OCI-LY3 (cell line): ENCODE measurements at regions not wholly inside any gene's neighbourhood (a gene's known extent, or its start where the extent isn't known, plus 50 kb on each side); places are given as distances from the start of the nearest gene placed in this dataset.

ENCODE experiments used
- H2AFZ ChIP-seq: fragments of 200-600, 300-600 bp; shearing (Covaris generic); 2 replicates; pipeline ENCODE4 v1.6.0; 2014; ENCODE audit warnings: antibody characterized with exemption, low read depth, low read length
- H3K27ac ChIP-seq: fragments of 200-600, 300-600 bp; sonication (generic); 2 replicates; pipeline ENCODE4 v1.5.1; 2014; ENCODE audit warnings: mild to moderate bottlenecking, low read length, moderate library complexity, mixed read lengths
- H3K27me3 ChIP-seq: fragments of 200-600, 300-600 bp; sonication (generic); 2 replicates; pipeline ENCODE4 v1.6.1; 2014; ENCODE audit warnings: low read depth, low read length, mixed read lengths
- H3K36me3 ChIP-seq: fragments of 200-600, 300-600 bp; sonication (generic); replicated peaks from 2 replicates; pipeline ENCODE3; 2014; ENCODE audit warnings: low read depth, low read length, mixed read lengths
- H3K4me1 ChIP-seq: fragments of 300-600, 200-600 bp; sonication (generic); 2 replicates; pipeline ENCODE4 v1.6.1; 2014; ENCODE audit warnings: low read length, mixed read lengths
- H3K4me2 ChIP-seq: fragments of 200-600, 300-600 bp; sonication (generic); 2 replicates; pipeline ENCODE4 v1.6.1; 2014; ENCODE audit warnings: low read length, mixed read lengths
- H3K4me3 ChIP-seq: fragments of 300-600, 200-600 bp; sonication (generic); 2 replicates; pipeline ENCODE4 v1.5.1; 2014; ENCODE audit warnings: antibody characterized with exemption, mild to moderate bottlenecking, low read length, moderate library complexity
- H3K79me2 ChIP-seq: fragments of 300-600, 200-600 bp; shearing (Covaris generic); 2 replicates; pipeline ENCODE4 v1.6.1; 2014; ENCODE audit warnings: mild to moderate bottlenecking, low read length, mixed read lengths
- H3K9ac ChIP-seq: fragments of 300-600, 200-600 bp; shearing (Covaris generic); 2 replicates; pipeline ENCODE4 v1.6.0; 2014; ENCODE audit warnings: mild to moderate bottlenecking, low read length, moderate library complexity
- H3K9me3 ChIP-seq: fragments of 200-600, 300-600 bp; shearing (Covaris generic); 2 replicates; pipeline ENCODE4 v1.6.1; 2014; ENCODE audit warnings: low read length, mixed read lengths; ENCODE audit not compliant: insufficient read depth
- H4K20me1 ChIP-seq: fragments of 200-600, 300-600 bp; sonication (generic); 2 replicates; pipeline ENCODE4 v1.6.1; 2016; ENCODE audit warnings: low read length, mixed read lengths; ENCODE audit not compliant: insufficient read depth
- EZH2phosphoT487 ChIP-seq: fragments of 200-600 bp; shearing (Covaris generic); IDR thresholded peaks from 2 replicates; pipeline ENCODE4 v1.6.1; 2018; ENCODE audit warnings: antibody characterized with exemption, mixed run types, low read depth
- TF ChIP-seq, protein P1 (sequence below): fragments of 200-600, 300-600 bp; sonication (generic); IDR thresholded peaks from 2 replicates; pipeline ENCODE4 v1.5.1; 2014; ENCODE audit warnings: antibody characterized with exemption, low read length, low read depth

DNA sequence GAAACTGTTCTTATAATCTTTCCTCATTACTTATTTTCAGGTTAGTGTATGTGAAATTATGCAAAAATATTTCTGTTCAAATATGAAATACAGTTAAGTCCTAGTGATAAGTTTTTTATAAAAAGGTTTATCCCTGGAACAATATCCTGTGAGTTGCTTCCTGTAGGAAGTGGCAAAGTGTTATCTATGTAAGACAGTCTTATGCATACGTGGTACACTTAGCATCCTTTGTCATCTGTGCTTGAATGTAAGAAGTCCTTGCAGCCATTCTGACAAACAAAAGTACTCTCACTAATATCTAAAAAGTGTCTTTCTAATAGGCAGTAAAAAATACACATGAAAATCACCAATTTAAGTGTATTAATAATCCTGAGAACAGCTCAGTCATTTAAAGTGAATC is 372.5 kb upstream of the BCHE start:
- Histone ChIP-seq H3K4me3 (no peak overlapping the region), H3K4me2 (no peak overlapping the region), H4K20me1 (no peaks in the 10 kb centered on the region), H3K36me3 (no peaks in the 10 kb centered on the region), H3K27ac (no peak overlapping the region), H2AFZ (no peak overlapping the region), H3K79me2 (no peaks in the 10 kb centered on the region), H3K4me1 (no peaks in the 10 kb centered on the region), H3K9me3 (no peaks in the 10 kb centered on the region), H3K9ac (no peak overlapping the region), H3K27me3 (no peaks in the 10 kb centered on the region)
- TF ChIP-seq EZH2phosphoT487, result no peak
- TF ChIP-seq, protein P1, sequence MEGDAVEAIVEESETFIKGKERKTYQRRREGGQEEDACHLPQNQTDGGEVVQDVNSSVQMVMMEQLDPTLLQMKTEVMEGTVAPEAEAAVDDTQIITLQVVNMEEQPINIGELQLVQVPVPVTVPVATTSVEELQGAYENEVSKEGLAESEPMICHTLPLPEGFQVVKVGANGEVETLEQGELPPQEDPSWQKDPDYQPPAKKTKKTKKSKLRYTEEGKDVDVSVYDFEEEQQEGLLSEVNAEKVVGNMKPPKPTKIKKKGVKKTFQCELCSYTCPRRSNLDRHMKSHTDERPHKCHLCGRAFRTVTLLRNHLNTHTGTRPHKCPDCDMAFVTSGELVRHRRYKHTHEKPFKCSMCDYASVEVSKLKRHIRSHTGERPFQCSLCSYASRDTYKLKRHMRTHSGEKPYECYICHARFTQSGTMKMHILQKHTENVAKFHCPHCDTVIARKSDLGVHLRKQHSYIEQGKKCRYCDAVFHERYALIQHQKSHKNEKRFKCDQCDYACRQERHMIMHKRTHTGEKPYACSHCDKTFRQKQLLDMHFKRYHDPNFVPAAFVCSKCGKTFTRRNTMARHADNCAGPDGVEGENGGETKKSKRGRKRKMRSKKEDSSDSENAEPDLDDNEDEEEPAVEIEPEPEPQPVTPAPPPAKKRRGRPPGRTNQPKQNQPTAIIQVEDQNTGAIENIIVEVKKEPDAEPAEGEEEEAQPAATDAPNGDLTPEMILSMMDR, result no peak

DNA sequence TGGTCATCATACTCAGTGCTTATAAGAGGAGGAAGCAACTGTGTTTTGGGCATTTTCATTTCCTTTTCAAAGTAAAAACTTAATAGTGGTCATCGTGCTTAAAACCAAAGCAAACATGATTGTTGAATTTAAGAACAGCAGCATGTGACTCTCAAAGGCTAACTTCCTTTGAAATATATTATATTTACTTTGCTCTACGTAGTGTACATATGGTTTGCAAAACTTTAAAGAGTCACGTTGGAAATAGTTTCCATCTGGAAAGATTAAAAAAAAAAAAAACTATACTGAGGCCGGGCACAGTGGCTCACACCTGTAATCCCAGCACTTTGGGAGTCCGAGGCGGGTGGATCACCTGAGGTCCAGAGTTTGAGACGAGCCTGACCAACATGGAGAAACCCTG is 367.9 kb upstream of the BCHE start:
- TF ChIP-seq EZH2phosphoT487, result no peak
- TF ChIP-seq, protein P1, result no peak

DNA sequence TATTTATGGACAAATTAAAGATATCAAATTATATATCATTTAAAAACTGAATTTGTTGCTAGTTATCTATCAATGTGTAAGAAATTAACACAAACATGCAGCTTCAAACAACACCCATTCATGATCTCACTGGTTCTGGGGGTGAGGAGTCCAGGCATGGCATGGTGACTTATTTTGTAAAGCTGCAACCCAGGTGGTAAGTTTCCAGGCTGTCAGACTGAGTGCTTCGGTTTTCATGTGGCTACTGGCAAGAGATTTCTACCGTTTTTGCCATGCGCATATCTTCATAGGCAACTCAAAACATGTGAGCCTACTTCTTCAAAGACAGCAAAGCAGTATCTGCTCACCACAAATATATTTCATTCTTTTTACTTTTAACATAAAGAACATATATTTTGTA is 364.3 kb upstream of the BCHE start:
- H2AFZ ChIP-seq, result no peak overlapping the region
- H3K4me2 ChIP-seq, result no peak overlapping the region
- H3K9me3 ChIP-seq, result no peaks in the 10 kb centered on the region

More for the DNA sequence above, 367.9 kb upstream of the BCHE start:
- Histone ChIP-seq H3K4me1 (no peaks in the 10 kb centered on the region), H4K20me1 (no peaks in the 10 kb centered on the region), H3K36me3 (no peaks in the 10 kb centered on the region), H3K9ac (no peak overlapping the region), H3K4me3 (no peak overlapping the region), H3K4me2 (no peak overlapping the region), H3K27ac (no peak overlapping the region), H3K9me3 (no peaks in the 10 kb centered on the region), H2AFZ (no peak overlapping the region), H3K79me2 (no peaks in the 10 kb centered on the region), H3K27me3 (no peaks in the 10 kb centered on the region)

DNA sequence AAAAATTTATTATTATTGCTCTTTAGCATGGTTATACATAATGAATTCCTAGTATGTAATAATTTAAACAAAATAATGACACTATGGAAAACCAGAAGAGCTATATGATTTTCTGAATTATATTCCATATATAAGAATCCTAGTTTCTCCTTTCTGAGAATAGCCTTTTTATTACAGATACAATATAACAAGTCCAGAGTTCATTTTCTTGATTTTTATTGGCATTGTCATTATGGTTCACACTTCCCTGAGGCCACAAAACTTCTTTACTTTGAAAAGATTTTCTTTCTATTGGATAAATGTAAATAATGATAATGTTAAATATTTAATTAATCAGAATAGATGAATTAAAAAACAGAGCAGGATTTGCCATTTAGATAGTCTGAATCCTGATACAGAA is 362.3 kb upstream of the BCHE start:
- Histone ChIP-seq H3K9ac (no peak overlapping the region), H3K4me3 (no peak overlapping the region), H3K79me2 (no peaks in the 10 kb centered on the region), H3K4me2 (no peak overlapping the region), H3K27ac (no peak overlapping the region), H4K20me1 (no peaks in the 10 kb centered on the region), H3K27me3 (no peaks in the 10 kb centered on the region), H3K4me1 (no peaks in the 10 kb centered on the region), H3K9me3 (no peaks in the 10 kb centered on the region), H2AFZ (no peak overlapping the region), H3K36me3 (no peaks in the 10 kb centered on the region)
- TF ChIP-seq, protein P1, result no peak
- TF ChIP-seq EZH2phosphoT487, result no peak

More for the DNA sequence above, 364.3 kb upstream of the BCHE start:
- Histone ChIP-seq H3K27me3 (no peaks in the 10 kb centered on the region), H3K9ac (no peak overlapping the region), H3K79me2 (no peaks in the 10 kb centered on the region), H3K27ac (no peak overlapping the region), H3K4me3 (no peak overlapping the region), H3K36me3 (no peaks in the 10 kb centered on the region), H3K4me1 (no peaks in the 10 kb centered on the region), H4K20me1 (no peaks in the 10 kb centered on the region)
- no peak for TF ChIP-seq EZH2phosphoT487
- TF ChIP-seq, protein P1, result no peak
